Mesenchymal stem cell (in vitro differentiated cells and primary cell): ENCODE measurements at regions not wholly inside any gene's neighbourhood (a gene's known extent, or its start where the extent isn't known, plus 50 kb on each side); places are given as distances from the start of the nearest gene placed in this dataset.
A peak's percentile ranks its signal among the peaks of the same experiment; 100 is the strongest.

ENCODE experiments used
- DNase-seq: peaks from one replicate; pipeline ENCODE4 v3.0.0-alpha.2; 2013
- H2AFZ ChIP-seq: one replicate; pipeline ENCODE4 v1.6.1; 2013; ENCODE audit warnings: low read depth, mild to moderate bottlenecking, control low read depth, inconsistent platforms, low read length, moderate library complexity
- H2AK5ac ChIP-seq: 2 replicates; pipeline ENCODE4 v1.6.1; 2013; ENCODE audit warnings: low read length, moderate library complexity, mild to moderate bottlenecking, inconsistent platforms; ENCODE audit not compliant: severe bottlenecking
- H2BK120ac ChIP-seq: one replicate; pipeline ENCODE4 v1.6.1; 2013; ENCODE audit warnings: low read depth, mild to moderate bottlenecking, inconsistent platforms, low read length, moderate library complexity
- H2BK12ac ChIP-seq, 2 experiments: one replicate each; pipeline ENCODE4 v1.6.1; 2013; ENCODE audit warnings: inconsistent platforms in 2 of 2, low read length in 2 of 2, mild to moderate bottlenecking in 2 of 2, moderate library complexity in 2 of 2, control low read depth in 1 of 2
- H2BK15ac ChIP-seq: one replicate; pipeline ENCODE4 v1.6.1; 2013; ENCODE audit warnings: mild to moderate bottlenecking, low read depth, inconsistent platforms; ENCODE audit not compliant: poor library complexity, severe bottlenecking
- H2BK5ac ChIP-seq: 2 replicates; pipeline ENCODE4 v1.6.1; 2013; ENCODE audit warnings: low read depth, mild to moderate bottlenecking, low read length, control low read depth, inconsistent platforms; ENCODE audit not compliant: poor library complexity, severe bottlenecking
- H3K14ac ChIP-seq, 2 experiments: one replicate each; pipeline ENCODE4 v1.6.1; 2013; ENCODE audit warnings: inconsistent platforms in 2 of 2, low read length in 2 of 2, control low read depth in 1 of 2, mild to moderate bottlenecking in 1 of 2, moderate library complexity in 1 of 2
- H3K18ac ChIP-seq, 2 experiments: one replicate each; pipeline ENCODE4 v1.6.1; 2013; ENCODE audit warnings: inconsistent platforms in 2 of 2, low read length in 2 of 2, control low read depth in 1 of 2, low read depth in 1 of 2, mild to moderate bottlenecking in 1 of 2
- H3K23ac ChIP-seq, 2 experiments: one replicate each; pipeline ENCODE4 v1.6.1; 2013; ENCODE audit warnings: inconsistent platforms in 2 of 2, low read length in 2 of 2, mild to moderate bottlenecking in 2 of 2, moderate library complexity in 2 of 2, control low read depth in 1 of 2
- H3K27ac ChIP-seq: 2 replicates; pipeline ENCODE4 v1.5.1; 2013; ENCODE audit warnings: mild to moderate bottlenecking, moderate library complexity, low read length, control low read depth, inconsistent platforms; ENCODE audit not compliant: poor library complexity, severe bottlenecking
- H3K27me3 ChIP-seq, 2 experiments: 2 replicates each; pipeline versions ENCODE4 v1.6.1 to v1.7.0; 2013; ENCODE audit warnings: low read length in 2 of 2, mild to moderate bottlenecking in 2 of 2, moderate library complexity in 2 of 2, control low read depth in 1 of 2, inconsistent platforms in 1 of 2; ENCODE audit not compliant: control insufficient read depth in 1 of 2, insufficient read depth in 1 of 2
- H3K36me3 ChIP-seq, 2 experiments: 2 replicates each; pipeline versions ENCODE4 v1.6.1 to v1.7.0; 2013; ENCODE audit warnings: low read length in 2 of 2, control low read depth in 1 of 2, inconsistent platforms in 1 of 2, low read depth in 1 of 2, mild to moderate bottlenecking in 1 of 2; ENCODE audit not compliant: insufficient read depth in 2 of 2, control insufficient read depth in 1 of 2
- H3K4ac ChIP-seq, 2 experiments: one replicate each; pipeline ENCODE4 v1.6.1; 2013; ENCODE audit warnings: inconsistent platforms in 2 of 2, low read length in 2 of 2, mild to moderate bottlenecking in 2 of 2, moderate library complexity in 2 of 2, control low read depth in 1 of 2, low read depth in 1 of 2
- H3K4me1 ChIP-seq: 2 replicates; pipeline ENCODE4 v1.6.1; 2013; ENCODE audit warnings: low read depth, low read length, control low read depth; ENCODE audit not compliant: control insufficient read depth, insufficient read depth
- H3K4me2 ChIP-seq: 2 replicates; pipeline ENCODE4 v1.6.1; 2013; ENCODE audit warnings: low read length, mild to moderate bottlenecking, inconsistent platforms; ENCODE audit not compliant: poor library complexity, severe bottlenecking
- H3K4me3 ChIP-seq, 2 experiments: 2 replicates each; pipeline versions ENCODE4 v1.5.1 to v1.7.0; 2013; ENCODE audit warnings: low read length in 2 of 2, mild to moderate bottlenecking in 2 of 2, control low read depth in 1 of 2, low read depth in 1 of 2; ENCODE audit not compliant: insufficient read depth in 1 of 2
- H3K79me1 ChIP-seq: replicated peaks from 2 replicates; pipeline ENCODE4 v1.6.1; 2013; ENCODE audit warnings: mild to moderate bottlenecking, control low read depth, low read length, inconsistent platforms; ENCODE audit not compliant: poor library complexity, severe bottlenecking
- H3K9ac ChIP-seq: 2 replicates; pipeline ENCODE4 v1.7.0; 2013; ENCODE audit warnings: mild to moderate bottlenecking, low read length, moderate library complexity
- H3K9me3 ChIP-seq: 2 replicates; pipeline ENCODE4 v1.7.0; 2013; ENCODE audit warnings: mild to moderate bottlenecking, low read length; ENCODE audit not compliant: control insufficient read depth
- H4K8ac ChIP-seq: one replicate; pipeline ENCODE4 v1.6.1; 2013; ENCODE audit warnings: inconsistent platforms, mild to moderate bottlenecking, low read length, moderate library complexity
- H4K91ac ChIP-seq: one replicate; pipeline ENCODE4 v1.6.1; 2013; ENCODE audit warnings: mild to moderate bottlenecking, low read length, inconsistent platforms
- WGBS: methylation state at CpG from one replicate; pipeline ENCODE4 v1.1.7; 2013; ENCODE audit warnings: mixed read lengths; 5-methylcytosine and 5-hydroxymethylcytosine counted together

DNA sequence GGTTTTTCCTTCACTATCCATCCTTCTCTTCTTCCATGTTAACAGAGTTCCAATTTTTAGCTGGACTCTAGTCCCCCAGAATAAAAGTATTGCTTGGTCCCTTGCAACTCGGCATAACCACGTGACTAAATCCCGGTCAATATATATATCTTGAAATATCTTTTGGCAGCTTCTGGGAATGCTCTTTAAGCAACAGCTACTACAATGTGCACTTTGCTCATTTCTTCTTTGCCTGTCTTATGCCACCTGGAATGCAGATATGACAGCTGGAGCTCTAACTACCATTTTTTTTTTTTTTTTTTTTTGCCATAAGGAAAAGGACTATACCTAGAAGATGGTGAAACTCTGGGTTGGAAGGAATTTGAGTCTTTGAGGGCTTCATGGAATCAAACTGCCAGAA, 82.6 kb downstream of the GCNT4 start:
- peaks cover 9% of the 10 kb centered on the region for H3K79me1 ChIP-seq
- H3K4ac ChIP-seq: no peak overlapping the region
- H3K18ac ChIP-seq: no peak overlapping the region
- H2BK120ac ChIP-seq: no peak overlapping the region
- no peaks in the 10 kb centered on the region for H3K27me3 ChIP-seq
- H3K23ac ChIP-seq: no peak overlapping the region
- H3K9ac ChIP-seq: no peak overlapping the region
- no peak overlapping the region for H3K4me3 ChIP-seq
- H2AFZ ChIP-seq: no peak overlapping the region
- no peak overlapping the region for H3K4me2 ChIP-seq
- no peaks in the 10 kb centered on the region for H3K36me3 ChIP-seq
- no peak overlapping the region for H3K27ac ChIP-seq
- H3K14ac ChIP-seq: no peak overlapping the region
- no peak overlapping the region for H2AK5ac ChIP-seq
- H2BK5ac ChIP-seq: no peak overlapping the region
- no peak overlapping the region for H4K8ac ChIP-seq
- no peaks in the 10 kb centered on the region for H3K4me1 ChIP-seq
- no peak overlapping the region for H2BK12ac ChIP-seq
- DNase-seq: no peak
- no peak overlapping the region for H4K91ac ChIP-seq
- H3K9me3 ChIP-seq: no peaks in the 10 kb centered on the region
- 93% methylated on average over 3 of the region's 3 CpGs for WGBS
- H2BK15ac ChIP-seq: no peak overlapping the region

DNA sequence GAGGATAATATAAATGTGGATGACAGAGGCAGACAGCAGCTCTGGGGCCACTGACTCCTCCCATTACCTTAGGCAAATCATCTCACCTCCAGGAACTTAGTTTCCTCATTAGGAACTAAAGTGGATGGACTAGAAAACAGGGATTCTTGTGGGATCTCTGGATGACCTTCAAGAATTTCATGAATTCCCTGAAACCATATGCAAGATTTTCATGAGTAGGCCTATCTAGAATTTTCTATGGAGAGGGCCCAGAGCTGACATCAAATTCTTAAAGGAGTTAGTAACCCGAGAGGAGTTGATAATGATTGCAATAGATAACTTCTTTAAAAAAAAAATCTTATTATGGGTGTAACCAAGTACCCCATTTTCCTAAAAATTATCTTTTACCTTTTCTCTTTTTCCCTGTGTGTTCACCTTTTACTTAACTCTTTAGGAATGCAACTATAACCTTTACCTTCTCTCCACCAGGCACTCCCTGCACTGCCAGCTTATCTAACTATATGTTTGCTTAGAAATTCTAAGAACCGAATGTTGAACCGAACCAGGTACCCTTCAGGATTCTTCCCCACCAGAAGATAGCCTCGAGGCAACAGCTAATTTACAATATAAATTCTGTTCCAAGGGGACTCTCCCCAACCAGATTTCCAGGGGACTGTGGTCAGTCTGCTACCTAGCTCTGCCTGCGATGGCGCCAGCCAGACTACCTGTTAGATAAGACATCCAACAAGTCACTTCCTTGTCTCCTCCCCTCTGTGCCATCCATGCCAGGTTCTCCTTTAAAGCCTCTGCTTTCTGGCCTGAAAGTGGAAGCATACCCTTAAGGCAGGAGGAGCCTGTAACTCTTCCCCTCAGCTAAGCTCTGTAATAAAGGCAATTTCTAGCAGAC, 86.0 kb downstream of the GCNT4 start:
- Histone ChIP-seq H3K14ac (no peak overlapping the region), H4K91ac (no peak overlapping the region)
- no peak for DNase-seq

DNA sequence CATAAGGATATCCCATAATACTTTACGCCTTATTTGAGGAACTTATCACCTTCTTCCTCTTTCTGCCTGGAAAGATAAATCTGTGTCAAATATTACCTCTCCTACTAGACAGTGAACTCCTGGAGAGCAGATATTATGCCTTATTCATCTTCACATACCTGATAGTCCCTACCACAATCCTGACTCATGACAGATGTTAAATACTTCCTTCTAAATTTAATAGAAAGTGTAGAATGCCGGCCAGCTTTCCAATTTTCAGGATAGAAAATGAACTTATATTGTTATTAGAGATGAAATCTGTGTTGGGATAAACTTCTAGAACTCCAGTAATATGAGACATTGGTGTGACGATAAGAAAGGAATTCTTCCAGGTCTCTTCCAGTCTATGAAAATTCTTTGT, 89.0 kb downstream of the GCNT4 start:
- no peaks in the 10 kb centered on the region for H3K9me3 ChIP-seq
- no peak overlapping the region for H3K4me3 ChIP-seq
- H2BK15ac ChIP-seq: no peak overlapping the region
- no peak overlapping the region for H3K9ac ChIP-seq
- H2BK120ac ChIP-seq: no peak overlapping the region
- H3K4me2 ChIP-seq: no peak overlapping the region
- no peak overlapping the region for H3K18ac ChIP-seq
- no peaks in the 10 kb centered on the region for H3K27me3 ChIP-seq
- no peaks in the 10 kb centered on the region for H3K36me3 ChIP-seq
- H3K4ac ChIP-seq: no peak overlapping the region
- WGBS: 99% methylated on average over 3 of the region's 3 CpGs
- no peak for DNase-seq
- H4K8ac ChIP-seq: no peak overlapping the region
- H2AK5ac ChIP-seq: no peak overlapping the region
- no peak overlapping the region for H3K14ac ChIP-seq
- H2AFZ ChIP-seq: no peak overlapping the region
- no peaks in the 10 kb centered on the region for H3K4me1 ChIP-seq
- H3K23ac ChIP-seq: no peak overlapping the region
- peaks cover 8% of the 10 kb centered on the region for H3K79me1 ChIP-seq
- H2BK5ac ChIP-seq: no peak overlapping the region
- no peak overlapping the region for H3K27ac ChIP-seq
- H2BK12ac ChIP-seq: no peak overlapping the region
- H4K91ac ChIP-seq: no peak overlapping the region

More for the DNA sequence above, 86.0 kb downstream of the GCNT4 start:
- no peak overlapping the region for H2BK5ac ChIP-seq
- no peak overlapping the region for H2AFZ ChIP-seq
- H3K36me3 ChIP-seq: no peaks in the 10 kb centered on the region
- H3K4ac ChIP-seq: no peak overlapping the region
- no peak overlapping the region for H3K9ac ChIP-seq
- WGBS: 73% methylated on average over 5 of the region's 6 CpGs
- no peak overlapping the region for H3K23ac ChIP-seq
- H2BK15ac ChIP-seq: no peak overlapping the region
- no peak overlapping the region for H3K18ac ChIP-seq
- H3K4me1 ChIP-seq: no peaks in the 10 kb centered on the region
- H2BK12ac ChIP-seq: no peak overlapping the region
- no peak overlapping the region for H3K4me2 ChIP-seq
- no peaks in the 10 kb centered on the region for H3K9me3 ChIP-seq
- no peak overlapping the region for H4K8ac ChIP-seq
- no peaks in the 10 kb centered on the region for H3K27me3 ChIP-seq
- H2AK5ac ChIP-seq: no peak overlapping the region
- H2BK120ac ChIP-seq: no peak overlapping the region
- H3K27ac ChIP-seq: no peak overlapping the region
- no peak overlapping the region for H3K4me3 ChIP-seq
- H3K79me1 ChIP-seq: peaks cover 8% of the 10 kb centered on the region

DNA sequence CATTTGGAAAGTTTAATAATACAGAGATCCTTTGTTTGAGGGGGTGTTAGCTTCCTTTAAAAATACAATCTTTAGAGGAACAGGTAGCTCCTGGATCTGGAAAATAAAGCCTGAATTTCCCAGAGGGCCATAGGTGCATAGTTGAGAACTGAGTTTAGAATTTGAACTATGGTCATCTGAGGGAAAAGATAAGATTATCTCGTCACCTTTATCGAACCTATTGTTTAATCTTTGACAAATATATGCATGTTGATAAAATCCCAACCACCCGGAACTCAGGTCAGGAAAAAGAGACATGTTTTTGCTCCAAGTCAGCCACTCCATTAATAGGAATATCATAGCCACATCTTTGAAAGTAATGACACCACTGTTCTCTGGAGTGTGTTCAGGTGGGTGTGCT, 91.7 kb upstream of the FAM169A start:
- no peak overlapping the region for H4K91ac ChIP-seq

More for the DNA sequence above, 91.7 kb upstream of the FAM169A start:
- no peak overlapping the region for H3K4ac ChIP-seq
- no peak overlapping the region for H2BK15ac ChIP-seq
- no peaks in the 10 kb centered on the region for H3K36me3 ChIP-seq
- 100% methylated on average over 2 of the region's 3 CpGs for WGBS
- H3K4me1 ChIP-seq: peaks cover 16% of the 10 kb centered on the region
- H2BK5ac ChIP-seq: no peak overlapping the region
- no peak for DNase-seq
- no peak overlapping the region for H3K18ac ChIP-seq
- no peak overlapping the region for H2AFZ ChIP-seq
- no peak overlapping the region for H3K23ac ChIP-seq
- no peak overlapping the region for H3K4me3 ChIP-seq
- H4K8ac ChIP-seq: no peak overlapping the region
- peaks cover 4% of the 10 kb centered on the region for H3K9me3 ChIP-seq
- no peak overlapping the region for H3K14ac ChIP-seq
- H2AK5ac ChIP-seq: peak overlapping the region; percentile 54
- H3K79me1 ChIP-seq: peaks cover 4% of the 10 kb centered on the region
- H2BK120ac ChIP-seq: no peak overlapping the region
- H2BK12ac ChIP-seq: no peak overlapping the region
- H3K4me2 ChIP-seq: no peak overlapping the region
- H3K27ac ChIP-seq: no peak overlapping the region
- H3K9ac ChIP-seq: no peak overlapping the region
- H3K27me3 ChIP-seq: no peaks in the 10 kb centered on the region
